ENCODE measurements at regions not wholly inside any gene's neighbourhood (a gene's known extent, or its start where the extent isn't known, plus 50 kb on each side); places are given as distances from the start of the nearest gene placed in this dataset.

DNA sequence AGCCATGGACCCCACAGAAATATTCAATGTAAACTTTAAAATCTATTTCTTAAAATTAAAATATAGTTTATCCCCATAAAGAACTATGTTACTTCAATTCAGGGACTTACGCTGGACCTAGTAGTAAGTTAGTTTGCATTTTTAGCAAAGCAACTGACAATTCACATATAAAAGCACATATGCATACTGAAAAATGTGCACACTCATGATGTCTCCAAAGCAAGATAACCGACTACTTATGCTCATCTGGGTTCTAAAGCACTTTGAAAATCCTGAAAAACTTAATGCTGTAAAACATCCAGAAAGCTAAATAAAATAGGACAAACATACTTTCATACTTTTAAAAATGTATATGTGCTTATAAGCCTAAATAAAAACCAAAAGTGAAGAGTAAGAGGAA, 264.4 kb upstream of the GAS1 start:
- DNase-seq = no peak

- DNase-seq = no peak
These were observed 265.3 kb upstream of the GAS1 start for GRCh38 chr9:87212605-87213021.

GRCh38 chr9:87213948-87214347, 266.6 kb upstream of the GAS1 start:
- no peak for DNase-seq

GRCh38 chr9:87214991-87215390, 267.7 kb upstream of the GAS1 start:
- DNase-seq = no peak

DNA sequence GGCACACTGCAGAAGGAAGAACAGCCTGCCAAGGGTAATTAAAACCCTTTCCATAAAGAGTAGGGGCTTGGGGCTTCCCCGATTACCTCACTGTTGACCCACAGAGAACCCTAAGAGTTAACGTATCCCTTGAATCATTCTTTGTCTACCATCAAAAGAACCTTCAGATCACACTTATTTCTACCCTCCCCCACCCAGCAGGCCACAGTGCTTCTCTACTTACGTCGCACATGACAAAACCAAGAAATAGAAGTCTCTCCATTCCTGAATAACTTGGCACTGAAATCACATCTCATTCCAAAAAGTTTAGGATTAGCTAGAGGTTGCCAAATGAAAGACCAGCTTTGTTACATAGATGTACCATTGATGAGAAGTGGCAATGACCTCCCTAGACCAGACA, 268.7 kb upstream of the GAS1 start:
- DNase-seq = no peak

- DNase-seq = no peak
These were observed 269.7 kb upstream of the GAS1 start for GRCh38 chr9:87216897-87217455.

GRCh38 chr9:87223392-87224246, 274.0 kb upstream of the DAPK1 start:
- no peak for DNase-seq

DNA sequence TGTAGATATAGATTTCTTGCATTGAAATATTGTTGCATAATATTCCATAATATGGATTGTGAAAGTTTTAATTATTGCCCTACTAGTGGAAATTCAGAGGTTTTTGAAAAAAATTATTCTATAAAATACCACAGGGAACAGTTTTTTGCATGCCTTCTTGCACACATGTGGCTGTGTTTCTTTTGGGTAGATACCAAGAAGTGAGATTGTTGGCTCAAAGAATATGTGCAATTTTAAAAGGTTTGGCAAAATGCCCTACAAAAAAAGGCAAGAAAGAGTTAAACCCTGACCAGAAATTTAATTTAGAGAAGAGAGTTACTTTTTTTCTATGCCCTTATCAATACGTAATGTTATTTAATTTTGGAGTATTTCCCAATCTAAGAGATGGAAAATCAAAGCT, 270.8 kb upstream of the DAPK1 start:
- DNase-seq = no peak

GRCh38 chr9:87227456-87227855, 270.2 kb upstream of the DAPK1 start:
- DNase-seq = no peak

- no peak for DNase-seq
These were observed 268.6 kb upstream of the DAPK1 start for GRCh38 chr9:87229108-87229507.

DNA sequence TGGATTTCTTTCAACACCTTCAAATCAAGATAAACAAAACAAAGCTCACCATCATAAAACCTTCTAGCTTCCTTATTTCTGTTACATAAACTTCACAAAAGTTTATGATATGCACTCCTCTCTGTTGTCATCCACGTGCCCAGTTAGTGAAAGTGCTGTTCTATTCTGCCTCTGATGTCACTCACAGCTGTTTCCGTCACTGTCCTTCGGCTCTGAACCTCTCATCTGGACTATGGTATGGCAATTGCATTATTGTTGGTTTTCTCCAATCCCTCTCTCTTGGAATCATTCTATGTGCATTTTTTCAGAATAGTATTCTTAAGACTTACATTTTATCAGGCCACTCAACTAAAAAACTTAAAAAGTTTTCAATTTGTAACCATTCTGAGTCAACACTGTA, 264.2 kb upstream of the DAPK1 start:
- no peak for DNase-seq

GRCh38 chr9:87233899-87234455, 263.7 kb upstream of the DAPK1 start:
- no peak for DNase-seq

DNA sequence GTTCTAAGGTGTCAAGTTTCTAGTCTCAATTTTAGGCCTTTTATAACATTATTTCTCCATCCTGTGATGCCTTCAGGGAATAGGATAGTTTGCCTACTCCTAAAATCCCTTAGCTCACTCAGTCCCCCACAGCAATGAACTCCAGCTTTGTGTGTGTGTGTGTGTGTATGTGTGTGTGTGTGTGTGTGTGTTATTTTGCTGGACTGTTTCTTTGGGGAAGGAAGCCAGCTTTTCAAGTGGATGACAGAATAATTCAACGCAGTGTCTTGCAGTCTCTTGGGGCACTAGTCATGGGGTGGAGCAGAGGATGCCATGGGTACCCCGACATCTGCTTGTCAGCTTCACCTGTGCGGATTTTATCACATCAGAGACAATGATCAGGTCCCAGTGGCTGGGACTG, 262.8 kb upstream of the DAPK1 start:
- DNase-seq = no peak

DNA sequence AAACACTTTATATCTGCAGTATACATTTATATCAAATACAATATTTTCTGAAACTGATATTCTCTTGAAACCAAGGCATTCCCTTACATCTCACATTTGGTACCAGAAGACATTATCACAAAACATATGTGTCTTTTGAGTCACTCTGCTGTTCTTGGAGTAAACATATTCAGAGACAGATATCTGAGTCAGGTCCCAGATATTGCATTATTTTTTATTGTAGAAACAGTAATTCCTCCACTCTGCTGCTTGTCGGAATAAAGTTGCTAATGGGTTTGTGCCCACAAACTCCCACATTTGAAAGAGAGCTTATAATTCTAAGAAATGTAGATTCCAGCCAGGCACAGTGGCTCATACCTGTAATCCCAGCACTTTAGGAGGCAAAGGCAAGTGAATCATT, 261.1 kb upstream of the DAPK1 start:
- no peak for DNase-seq

DNA sequence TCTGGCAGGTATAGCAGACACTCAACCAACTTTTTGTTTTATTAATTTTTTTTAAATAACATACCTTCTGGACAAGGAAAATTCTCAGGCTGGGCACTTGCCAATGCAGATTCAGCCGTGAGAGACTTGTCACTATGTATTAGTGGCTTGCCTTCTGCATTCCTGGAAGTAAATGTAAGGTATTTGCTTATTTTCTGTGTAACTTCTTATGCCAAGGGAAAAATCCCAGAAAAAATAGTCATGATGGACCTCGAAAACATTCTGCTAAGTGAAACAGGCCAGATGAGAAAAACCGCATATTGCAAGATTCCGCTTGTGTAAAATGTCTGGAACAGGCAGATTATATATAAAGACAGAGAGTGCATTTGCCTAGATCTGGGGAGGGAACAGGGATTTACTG, 260.3 kb upstream of the DAPK1 start:
- DNase-seq = no peak

- DNase-seq = no peak
These were observed 259.1 kb upstream of the DAPK1 start for GRCh38 chr9:87238545-87238944.

DNA sequence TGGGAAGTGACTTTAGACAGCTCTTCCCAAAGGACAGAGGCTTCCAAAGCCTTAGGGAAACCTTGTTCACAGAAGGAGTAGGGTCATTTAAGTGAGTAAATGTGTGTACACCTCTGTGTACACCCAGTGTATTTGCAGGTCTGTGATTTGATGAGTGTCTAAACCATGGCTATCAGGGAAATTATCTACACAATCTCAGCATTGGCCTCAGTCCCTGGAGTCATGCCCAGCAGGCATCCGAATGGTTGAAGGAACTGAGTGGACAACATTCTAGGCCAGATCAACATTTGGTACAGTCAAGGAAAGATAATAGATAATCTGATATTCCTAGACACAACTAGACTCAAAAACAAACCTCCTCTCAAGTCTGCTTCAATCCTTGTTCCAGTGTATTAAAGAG, 258.4 kb upstream of the DAPK1 start:
- DNase-seq = no peak

- no peak for DNase-seq
These were observed 254.1 kb upstream of the DAPK1 start for GRCh38 chr9:87243602-87244001.

- no peak for DNase-seq
These were observed 252.4 kb upstream of the DAPK1 start for GRCh38 chr9:87245271-87245670.

DNA sequence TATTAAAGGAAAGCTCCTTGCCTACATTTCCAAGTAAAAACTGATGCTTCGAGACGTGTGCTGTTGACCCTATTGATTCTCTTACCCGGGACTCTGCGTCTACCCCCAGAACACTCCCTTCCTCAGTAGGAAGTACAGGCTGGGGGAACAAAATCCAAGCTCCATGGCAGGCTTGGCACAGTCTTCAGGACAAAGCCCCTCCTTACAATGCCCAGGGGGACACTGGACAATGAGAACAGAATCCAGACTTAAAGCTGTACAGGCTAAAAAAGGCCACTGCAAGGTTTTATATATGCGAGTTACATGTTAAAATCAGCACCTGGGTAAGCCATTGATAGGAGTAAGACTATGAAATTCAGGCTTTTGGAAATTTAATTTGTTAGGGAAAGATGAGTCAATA, 250.6 kb upstream of the DAPK1 start:
- no peak for DNase-seq

- no peak for DNase-seq
These were observed 248.6 kb upstream of the DAPK1 start for GRCh38 chr9:87249029-87249428.

- no peak for DNase-seq
These were observed 247.5 kb upstream of the DAPK1 start for GRCh38 chr9:87250205-87250604.

DNA sequence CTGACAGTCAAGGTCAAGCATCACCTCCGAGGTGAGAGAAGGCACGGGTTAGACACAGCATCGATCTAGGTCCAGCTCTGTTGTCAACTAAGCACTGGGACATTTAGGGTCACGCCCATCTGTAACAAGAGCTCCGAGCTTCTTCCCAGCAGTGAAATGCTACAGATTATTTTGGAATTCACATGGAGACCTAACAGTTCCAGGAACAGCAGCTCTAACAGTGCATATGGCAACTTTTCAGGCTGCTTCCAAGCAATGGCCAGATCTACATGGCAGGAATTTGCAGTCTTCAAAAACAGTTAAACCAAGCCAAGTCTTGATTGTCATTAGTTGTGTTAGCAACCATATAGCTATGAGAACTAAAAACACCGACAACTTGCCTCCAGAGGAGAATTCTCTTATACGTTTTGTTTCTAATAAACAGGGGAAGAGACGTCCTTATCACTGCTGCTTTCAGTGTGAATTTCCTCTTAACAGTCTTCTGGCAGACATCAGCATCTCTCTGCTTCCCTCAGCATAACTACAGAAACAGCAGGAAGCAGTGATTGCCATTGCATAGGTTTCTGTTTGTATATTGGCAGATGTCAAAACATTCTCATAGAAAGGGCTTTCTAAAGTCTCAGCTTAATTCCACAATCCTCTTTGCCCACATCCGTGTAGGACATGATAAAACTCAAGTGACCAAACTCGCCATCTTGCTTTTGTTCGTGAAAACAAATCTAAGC, 242.1 kb upstream of the DAPK1 start:
- no peak for DNase-seq

DNA sequence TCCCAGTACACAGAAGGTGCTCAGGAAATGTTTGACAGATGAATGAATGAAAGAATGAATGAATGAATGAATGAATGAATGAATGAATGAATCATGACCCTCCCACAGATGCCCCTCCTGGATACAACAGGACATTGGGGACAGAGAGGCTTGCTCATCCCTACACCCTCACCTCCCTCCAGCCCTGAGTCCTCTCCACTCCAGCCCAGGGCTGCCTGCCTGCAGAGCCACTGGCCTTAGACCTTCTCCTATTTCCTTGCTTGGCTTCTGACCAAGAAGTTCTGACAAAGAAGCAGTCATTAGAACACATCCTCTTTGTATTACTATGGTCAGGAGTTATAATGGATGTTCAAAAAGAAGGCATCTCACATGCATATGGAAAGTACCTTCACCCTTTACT, 240.7 kb upstream of the DAPK1 start:
- no peak for DNase-seq

All from stimulated activated CD4-positive, alpha-beta T cell treated with anti-CD3 and anti-CD28 coated beads, Interleukin-15, amount 100 ng/mL, for 24 hours (primary cell).